OCI-LY7 (cell line): ENCODE measurements at regions not wholly inside any gene's neighbourhood (a gene's known extent, or its start where the extent isn't known, plus 50 kb on each side); places are given as distances from the start of the nearest gene placed in this dataset.

Experiments
- BruUV-seq: library from RNA; stranded (reverse); fragments of 400-500 nt; replicated peaks from 2 replicates; lab custom pipeline; 2021; lab: Mats Ljungman, UMichigan
- CTCF ChIA-PET: fragments of 300-600 bp; sonication (Branson Sonifier 250); formaldehyde crosslinking; loops from one replicate; lab custom pipeline; 2022; ENCODE audit warnings: antibody characterized with exemption; ENCODE audit not compliant: unreplicated experiment; lab: Charles Lee
- POLR2A ChIA-PET: fragments of 300-600 bp; sonication (Branson Sonifier 250); formaldehyde crosslinking; loops from one replicate; lab custom pipeline; 2022; ENCODE audit warnings: antibody characterized with exemption; lab: Charles Lee
- DNase-seq: peaks from one replicate; pipeline ENCODE4 v3.0.0-alpha.2; 2015; ENCODE audit warnings: low spot score
- H2AFZ ChIP-seq: fragments of 200-600 bp; sonication (generic), shearing (Covaris generic); 2 replicates; pipeline ENCODE4 v1.6.1; 2014; ENCODE audit warnings: mild to moderate bottlenecking, antibody characterized with exemption, low read length, moderate library complexity
- H3K27ac ChIP-seq: fragments of 200-600 bp; sonication (generic); 2 replicates; pipeline ENCODE4 v1.5.1; 2014; ENCODE audit warnings: mixed run types, low read depth, mild to moderate bottlenecking, moderate library complexity, low read length, inconsistent platforms; ENCODE audit not compliant: poor library complexity, severe bottlenecking
- H3K36me3 ChIP-seq: fragments of 200-600 bp; sonication (generic); 2 replicates; pipeline ENCODE4 v1.6.1; 2014; ENCODE audit warnings: mild to moderate bottlenecking, antibody characterized with exemption, low read length, moderate library complexity, mixed read lengths; ENCODE audit not compliant: insufficient read depth
- H3K4me1 ChIP-seq: fragments of 200-600 bp; sonication (generic); 2 replicates; pipeline ENCODE4 v1.5.1; 2014; ENCODE audit warnings: mild to moderate bottlenecking, low read length; ENCODE audit not compliant: insufficient read depth, poor library complexity, severe bottlenecking
- H3K4me2 ChIP-seq: fragments of 200-600 bp; sonication (generic); 2 replicates; pipeline ENCODE4 v1.6.1; 2014; ENCODE audit warnings: mild to moderate bottlenecking, low read length
- H3K4me3 ChIP-seq: fragments of 200-600 bp; sonication (generic); 2 replicates; pipeline ENCODE4 v1.5.1; 2014; ENCODE audit warnings: mild to moderate bottlenecking, low read depth, low read length; ENCODE audit not compliant: poor library complexity, severe bottlenecking
- H3K79me2 ChIP-seq: fragments of 200-600 bp; sonication (generic); 2 replicates; pipeline ENCODE4 v1.6.1; 2016; ENCODE audit warnings: low read depth, mild to moderate bottlenecking, low read length, moderate library complexity, mixed read lengths; ENCODE audit not compliant: insufficient read depth
- H3K9me2 ChIP-seq: fragments of 200-600 bp; sonication (generic); 2 replicates; pipeline ENCODE4 v1.6.1; 2016; ENCODE audit warnings: mild to moderate bottlenecking, low read length, mixed read lengths; ENCODE audit not compliant: insufficient read depth
- H3K9me3 ChIP-seq: fragments of 200-600 bp; sonication (generic); 2 replicates; pipeline ENCODE4 v1.6.1; 2014; ENCODE audit warnings: mild to moderate bottlenecking, mixed run types, low read length, mixed read lengths
- H4K20me1 ChIP-seq: fragments of 200-600 bp; sonication (generic); 2 replicates; pipeline ENCODE4 v1.6.1; 2014; ENCODE audit warnings: mild to moderate bottlenecking, antibody characterized with exemption, low read length, moderate library complexity, mixed read lengths; ENCODE audit not compliant: insufficient read depth
- EZH2phosphoT487 ChIP-seq: fragments of 200-600 bp; sonication (generic); IDR thresholded peaks from 2 replicates; pipeline ENCODE4 v1.6.1; 2018; ENCODE audit warnings: low read depth, borderline replicate concordance, mild to moderate bottlenecking, mixed run types, antibody characterized with exemption, low read length, moderate library complexity, mixed read lengths
- intact Hi-C: fragments of 100-400 bp; cut with micrococcal nuclease; formaldehyde crosslinking; loops from one replicate; pipeline ENCODE4 v1.10.0; 2022; ENCODE audit not compliant: unreplicated experiment
- TF ChIP-seq, protein P1 (sequence below): fragments of 200-600 bp; sonication (generic); conservative IDR thresholded peaks from 2 replicates; pipeline ENCODE4 v1.5.1; 2014; ENCODE audit warnings: mild to moderate bottlenecking, antibody characterized with exemption, low read length, moderate library complexity, mixed read lengths

- Histone ChIP-seq H3K4me3 (no peak overlapping the region), H4K20me1 (no peaks in the 10 kb centered on the region), H3K4me2 (no peak overlapping the region), H3K79me2 (no peaks in the 10 kb centered on the region), H3K4me1 (no peaks in the 10 kb centered on the region), H3K9me2 (no peaks in the 10 kb centered on the region), H3K9me3 (no peaks in the 10 kb centered on the region), H3K36me3 (no peaks in the 10 kb centered on the region), H2AFZ (no peak overlapping the region), H3K27ac (no peak overlapping the region)
- intact Hi-C loops = no loop called here
- no TSS peak for BruUV-seq
- POLR2A ChIA-PET = interaction anchor here (0.7 kb wide), 2 partner anchors 23 to 262 kb away, joined by 3 to 4 read pairs; no protein-coding TSS in a partner anchor
- TF ChIP-seq, protein P1, sequence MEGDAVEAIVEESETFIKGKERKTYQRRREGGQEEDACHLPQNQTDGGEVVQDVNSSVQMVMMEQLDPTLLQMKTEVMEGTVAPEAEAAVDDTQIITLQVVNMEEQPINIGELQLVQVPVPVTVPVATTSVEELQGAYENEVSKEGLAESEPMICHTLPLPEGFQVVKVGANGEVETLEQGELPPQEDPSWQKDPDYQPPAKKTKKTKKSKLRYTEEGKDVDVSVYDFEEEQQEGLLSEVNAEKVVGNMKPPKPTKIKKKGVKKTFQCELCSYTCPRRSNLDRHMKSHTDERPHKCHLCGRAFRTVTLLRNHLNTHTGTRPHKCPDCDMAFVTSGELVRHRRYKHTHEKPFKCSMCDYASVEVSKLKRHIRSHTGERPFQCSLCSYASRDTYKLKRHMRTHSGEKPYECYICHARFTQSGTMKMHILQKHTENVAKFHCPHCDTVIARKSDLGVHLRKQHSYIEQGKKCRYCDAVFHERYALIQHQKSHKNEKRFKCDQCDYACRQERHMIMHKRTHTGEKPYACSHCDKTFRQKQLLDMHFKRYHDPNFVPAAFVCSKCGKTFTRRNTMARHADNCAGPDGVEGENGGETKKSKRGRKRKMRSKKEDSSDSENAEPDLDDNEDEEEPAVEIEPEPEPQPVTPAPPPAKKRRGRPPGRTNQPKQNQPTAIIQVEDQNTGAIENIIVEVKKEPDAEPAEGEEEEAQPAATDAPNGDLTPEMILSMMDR = no peak
- TF ChIP-seq EZH2phosphoT487 = no peak
- DNase-seq = no peak
- CTCF ChIA-PET = no interaction called here
Observed at GRCh38 chr6:141326925-141327324, 805.8 kb upstream of the GJE1 start.

DNA sequence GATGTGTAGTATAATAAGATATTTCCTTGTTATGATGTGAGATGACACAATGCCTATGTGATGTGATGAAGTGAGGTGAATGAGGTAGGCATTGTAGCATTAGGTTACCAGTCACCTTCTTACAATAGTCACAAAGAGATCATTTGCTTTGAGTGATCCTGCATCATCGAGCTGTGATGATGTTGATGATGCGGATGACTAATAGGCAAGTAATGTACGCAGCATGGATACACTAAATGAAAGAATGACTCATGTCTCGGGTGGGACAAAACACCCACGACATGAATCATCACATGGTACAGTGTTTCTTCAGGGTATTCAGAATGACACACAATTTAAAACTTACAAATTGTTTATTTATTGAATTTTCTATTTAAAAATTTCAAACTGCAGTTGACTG lies 806.3 kb upstream of the GJE1 start:
- ChIA-PET POLR2A (interaction anchor here (0.7 kb wide), 2 partner anchors 24 to 263 kb away, joined by 3 to 4 read pairs; no protein-coding TSS in a partner anchor), CTCF (no interaction called here)
- no peak for DNase-seq
- no peaks in the 10 kb centered on the region for H3K79me2 ChIP-seq
- no peaks in the 10 kb centered on the region for H4K20me1 ChIP-seq
- no peaks in the 10 kb centered on the region for H3K9me2 ChIP-seq
- H3K4me3 ChIP-seq = no peak overlapping the region
- no peak overlapping the region for H3K4me2 ChIP-seq
- TF ChIP-seq EZH2phosphoT487 = no peak
- TF ChIP-seq, protein P1 = no peak
- intact Hi-C loops = no loop called here
- H2AFZ ChIP-seq = no peak overlapping the region
- H3K9me3 ChIP-seq = no peaks in the 10 kb centered on the region
- no peak overlapping the region for H3K27ac ChIP-seq
- no TSS peak for BruUV-seq
- no peaks in the 10 kb centered on the region for H3K36me3 ChIP-seq
- no peaks in the 10 kb centered on the region for H3K4me1 ChIP-seq

DNA sequence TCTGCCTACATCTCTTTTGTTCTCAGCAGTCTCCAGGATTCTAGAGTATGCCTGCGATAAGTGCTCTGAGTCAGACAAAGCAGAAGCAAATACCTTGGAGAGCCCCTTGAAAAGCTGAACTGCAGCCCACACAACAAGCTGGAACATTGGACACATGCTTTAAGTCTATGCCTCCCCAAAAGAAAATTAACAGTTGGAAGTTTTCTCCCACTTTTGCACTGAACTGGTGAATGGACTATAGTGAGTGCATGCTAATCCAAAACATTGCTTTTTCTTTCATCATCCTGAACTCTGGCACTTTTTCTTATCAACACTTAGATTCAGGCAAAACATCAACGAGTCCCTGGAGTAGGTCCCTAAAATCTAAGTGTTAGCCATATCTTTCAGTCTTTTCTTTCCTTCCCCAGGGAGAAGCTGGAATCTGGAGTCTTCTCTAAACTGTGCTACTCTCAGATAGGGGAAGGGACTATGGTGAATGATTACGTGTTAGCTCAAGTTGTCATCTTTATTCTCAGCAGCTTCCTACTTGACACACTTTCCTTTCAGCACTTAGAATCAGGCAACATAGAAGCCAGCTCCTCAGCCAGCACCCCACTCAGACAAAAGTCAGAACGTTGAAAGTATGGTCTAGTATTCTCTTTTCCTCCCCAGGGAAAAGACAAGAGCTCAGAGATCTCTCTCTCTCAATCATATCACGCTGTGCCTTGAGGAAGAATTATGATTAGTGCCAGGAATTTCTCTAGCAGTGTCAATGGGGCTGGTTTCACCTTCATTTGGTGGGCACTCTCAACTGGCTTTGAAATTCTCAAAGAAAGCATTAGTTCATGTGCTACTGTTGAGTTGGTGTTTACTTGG lies 811.0 kb upstream of the GJE1 start:
- intact Hi-C loops = no loop called here

More for the DNA sequence above, 811.0 kb upstream of the GJE1 start:
- Histone ChIP-seq H4K20me1 (no peaks in the 10 kb centered on the region), H3K27ac (no peak overlapping the region), H3K9me2 (no peaks in the 10 kb centered on the region), H3K4me3 (no peak overlapping the region), H3K9me3 (no peaks in the 10 kb centered on the region), H3K36me3 (no peaks in the 10 kb centered on the region), H3K4me1 (no peaks in the 10 kb centered on the region), H3K79me2 (no peaks in the 10 kb centered on the region), H2AFZ (no peak overlapping the region), H3K4me2 (no peak overlapping the region)
- no peak for TF ChIP-seq EZH2phosphoT487
- TF ChIP-seq, protein P1 = no peak
- POLR2A ChIA-PET = no interaction called here
- CTCF ChIA-PET = no interaction called here
- BruUV-seq = no TSS peak
- no peak for DNase-seq
